CD14-positive monocyte (primary cell): ENCODE measurements at regions not wholly inside any gene's neighbourhood (a gene's known extent, or its start where the extent isn't known, plus 50 kb on each side); places are given as distances from the start of the nearest gene placed in this dataset.

Source experiments
- DNase-seq, 3 donors: peaks; one replicate each; pipeline ENCODE4 v3.0.0-alpha.2; 2011 to 2022
- H2AFZ ChIP-seq: 2 replicates; pipeline ENCODE4 v1.6.0; 2012; ENCODE audit warnings: mild to moderate bottlenecking, low read depth, low read length, inconsistent platforms; ENCODE audit not compliant: insufficient read depth, poor library complexity, severe bottlenecking
- H3K27ac ChIP-seq, 2 donors: 1 replicate in 1 of 2; 2 replicates in 1 of 2; pipeline ENCODE4 v1.5.1; 2012 to 2013; ENCODE audit warnings: low read length in 2 of 2, control low read depth in 1 of 2, inconsistent platforms in 1 of 2, low read depth in 1 of 2, mild to moderate bottlenecking in 1 of 2
- H3K27me3 ChIP-seq, 2 donors: one replicate each; pipeline versions ENCODE4 v1.6.0 to v1.6.1; 2011 to 2013; ENCODE audit warnings: low read length in 2 of 2; ENCODE audit not compliant: control insufficient read depth in 2 of 2, insufficient read depth in 2 of 2
- H3K36me3 ChIP-seq, 2 donors: replicated peaks in 1 of 2; 1 replicate in 1 of 2; 2 replicates in 1 of 2; pipeline versions ENCODE4 v1.5.1 to v1.6.1; 2012 to 2013; ENCODE audit warnings: low read length in 2 of 2, control low read depth in 1 of 2, inconsistent platforms in 1 of 2, mild to moderate bottlenecking in 1 of 2; ENCODE audit not compliant: insufficient read depth in 2 of 2, control insufficient read depth in 1 of 2
- H3K4me1 ChIP-seq, 2 donors: 1 replicate in 1 of 2; 2 replicates in 1 of 2; pipeline versions ENCODE4 v1.5.1 to v1.6.1; 2012 to 2013; ENCODE audit warnings: low read length in 2 of 2, control low read depth in 1 of 2, inconsistent platforms in 1 of 2, mild to moderate bottlenecking in 1 of 2, moderate library complexity in 1 of 2; ENCODE audit not compliant: insufficient read depth in 2 of 2, control insufficient read depth in 1 of 2
- H3K4me2 ChIP-seq: replicated peaks from 2 replicates; pipeline ENCODE3; 2012; ENCODE audit warnings: low read length, moderate library complexity, mild to moderate bottlenecking; ENCODE audit not compliant: poor library complexity, severe bottlenecking; ENCODE audit errors: extremely low read depth
- H3K4me3 ChIP-seq, 3 experiments: fragments of 200-600 bp in 1 of 3; sonication (generic) in 1 of 3; replicated peaks in 1 of 3; 1 replicate in 2 of 3; 2 replicates in 1 of 3; pipeline ENCODE4 v1.5.1; 2011 to 2013; ENCODE audit warnings: low read length in 3 of 3, mild to moderate bottlenecking in 3 of 3, control low read depth in 2 of 3, low read depth in 2 of 3, inconsistent platforms in 1 of 3, moderate library complexity in 1 of 3
- H3K79me2 ChIP-seq: 2 replicates; pipeline ENCODE4 v1.6.0; 2012; ENCODE audit warnings: mild to moderate bottlenecking, control low read depth, inconsistent platforms, low read length, moderate library complexity; ENCODE audit not compliant: insufficient read depth
- H3K9ac ChIP-seq: 2 replicates; pipeline ENCODE4 v1.6.0; 2017; ENCODE audit warnings: low read length, mild to moderate bottlenecking; ENCODE audit not compliant: insufficient read depth, poor library complexity, severe bottlenecking
- H3K9me3 ChIP-seq, 2 donors: replicated peaks in 1 of 2; 1 replicate in 1 of 2; 2 replicates in 1 of 2; pipeline versions ENCODE4 v1.5.1 to v1.6.1; 2012 to 2013; ENCODE audit warnings: low read length in 2 of 2, control low read depth in 1 of 2; ENCODE audit not compliant: control insufficient read depth in 1 of 2, insufficient read depth in 1 of 2
- H4K20me1 ChIP-seq: 2 replicates; pipeline ENCODE4 v1.6.0; 2012; ENCODE audit warnings: mild to moderate bottlenecking, low read length, control low read depth, moderate library complexity; ENCODE audit not compliant: insufficient read depth
- H3K27ac Mint-ChIP-seq, 7 donors: one replicate each; pipeline ENCODE4 v1.8.0; 2020; ENCODE audit warnings: mild to moderate bottlenecking in 7 of 7, mixed read lengths in 7 of 7, moderate library complexity in 6 of 7, inconsistent platforms in 2 of 7
- H3K27me3 Mint-ChIP-seq, 3 donors: one replicate each; pipeline ENCODE4 v1.8.0; 2021 to 2022; ENCODE audit warnings: low read depth in 3 of 3, mild to moderate bottlenecking in 3 of 3, mixed read lengths in 3 of 3, moderate library complexity in 3 of 3, inconsistent platforms in 1 of 3
- H3K36me3 Mint-ChIP-seq, 2 donors: one replicate each; pipeline ENCODE4 v1.8.0; 2020; ENCODE audit warnings: mixed read lengths in 2 of 2, inconsistent platforms in 1 of 2, mild to moderate bottlenecking in 1 of 2
- H3K4me1 Mint-ChIP-seq: one replicate; pipeline ENCODE4 v1.8.0; 2020; ENCODE audit warnings: mild to moderate bottlenecking, mixed read lengths
- H3K4me3 Mint-ChIP-seq, 2 donors: one replicate each; pipeline ENCODE4 v1.8.0; 2020; ENCODE audit warnings: mild to moderate bottlenecking in 2 of 2, mixed read lengths in 2 of 2, moderate library complexity in 1 of 2
- H3K9me3 Mint-ChIP-seq, 7 donors: one replicate each; pipeline ENCODE4 v1.8.0; 2020 to 2022; ENCODE audit warnings: mixed read lengths in 7 of 7, mild to moderate bottlenecking in 6 of 7, moderate library complexity in 6 of 7, inconsistent platforms in 2 of 7
- WGBS: methylation state at CpG from one replicate; pipeline ENCODE4 v1.1.5; 2013; ENCODE audit warnings: missing lambda C conversion rate; ENCODE audit not compliant: insufficient coverage; 5-methylcytosine and 5-hydroxymethylcytosine counted together
- intact Hi-C, 2 donors: fragments of 100-400 bp; cut with micrococcal nuclease; formaldehyde crosslinking; loops; one replicate each; pipeline versions ENCODE4 v1.15.0 to v1.15.1; 2023
- TF ChIP-seq, protein P1 (sequence below): fragments of 200-600 bp; IDR thresholded peaks from one replicate; pipeline ENCODE4 v1.8.0; 2022; ENCODE audit warnings: antibody characterized with exemption, mild to moderate bottlenecking

DNA sequence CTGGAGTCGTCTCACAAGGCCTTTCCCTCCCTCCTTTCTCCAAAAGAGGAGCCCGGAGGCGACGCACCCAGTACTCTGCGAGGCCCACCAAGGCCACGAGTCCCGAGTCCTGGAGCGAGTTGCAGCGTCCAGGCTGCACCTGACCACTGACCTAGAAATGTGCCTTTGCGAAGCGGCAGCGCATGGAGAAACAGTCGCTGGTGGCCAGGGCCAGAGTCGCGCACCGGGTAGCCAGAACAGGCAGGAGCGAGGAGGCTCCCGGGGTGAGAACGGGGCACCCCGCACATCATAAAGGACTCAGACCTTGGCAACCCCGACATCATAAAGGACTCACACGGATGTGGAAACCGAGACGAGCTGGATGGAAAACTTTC lies 318.4 kb downstream of the FAM72C start:
- H3K27me3 ChIP-seq = peaks cover 53 to 76% of the 10 kb centered on the region in 2 donors
- H3K9ac ChIP-seq = no peak overlapping the region

GRCh38 chr1:143652744-143653428 lies 318.9 kb downstream of the FAM72C start:
- DNase-seq = no peak
- Mint-ChIP-seq H3K4me3 (peak overlapping the region in 1 of 2 donors; percentile 86), H3K27me3 (peaks cover 85 to 92% (median 86%) of the 10 kb centered on the region in 3 donors), H3K36me3 (peaks cover 9 to 11% of the 10 kb centered on the region in 2 donors), H3K9me3 (peaks cover 51 to 83% (median 73%) of the 10 kb centered on the region in 7 donors), H3K27ac (no peak overlapping the region), H3K4me1 (no peaks in the 10 kb centered on the region)
- H3K9ac ChIP-seq = no peak overlapping the region
- peaks cover 53 to 78% of the 10 kb centered on the region in 2 donors for H3K27me3 ChIP-seq
- intact Hi-C loops = no loop called here
- H3K79me2 ChIP-seq = no peaks in the 10 kb centered on the region
- peaks cover 38 to 71% of the 10 kb centered on the region in 2 donors for H3K9me3 ChIP-seq
- no peak overlapping the region for H2AFZ ChIP-seq
- H3K4me3 ChIP-seq = no peak overlapping the region
- H3K4me1 ChIP-seq = no peaks in the 10 kb centered on the region
- H3K36me3 ChIP-seq = no peaks in the 10 kb centered on the region
- no peaks in the 10 kb centered on the region for H4K20me1 ChIP-seq
- TF ChIP-seq, protein P1, sequence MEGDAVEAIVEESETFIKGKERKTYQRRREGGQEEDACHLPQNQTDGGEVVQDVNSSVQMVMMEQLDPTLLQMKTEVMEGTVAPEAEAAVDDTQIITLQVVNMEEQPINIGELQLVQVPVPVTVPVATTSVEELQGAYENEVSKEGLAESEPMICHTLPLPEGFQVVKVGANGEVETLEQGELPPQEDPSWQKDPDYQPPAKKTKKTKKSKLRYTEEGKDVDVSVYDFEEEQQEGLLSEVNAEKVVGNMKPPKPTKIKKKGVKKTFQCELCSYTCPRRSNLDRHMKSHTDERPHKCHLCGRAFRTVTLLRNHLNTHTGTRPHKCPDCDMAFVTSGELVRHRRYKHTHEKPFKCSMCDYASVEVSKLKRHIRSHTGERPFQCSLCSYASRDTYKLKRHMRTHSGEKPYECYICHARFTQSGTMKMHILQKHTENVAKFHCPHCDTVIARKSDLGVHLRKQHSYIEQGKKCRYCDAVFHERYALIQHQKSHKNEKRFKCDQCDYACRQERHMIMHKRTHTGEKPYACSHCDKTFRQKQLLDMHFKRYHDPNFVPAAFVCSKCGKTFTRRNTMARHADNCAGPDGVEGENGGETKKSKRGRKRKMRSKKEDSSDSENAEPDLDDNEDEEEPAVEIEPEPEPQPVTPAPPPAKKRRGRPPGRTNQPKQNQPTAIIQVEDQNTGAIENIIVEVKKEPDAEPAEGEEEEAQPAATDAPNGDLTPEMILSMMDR = no peak
- H3K4me2 ChIP-seq = no peak overlapping the region
- H3K27ac ChIP-seq = no peak overlapping the region
- WGBS = 21% methylated on average over 27 of the region's 36 CpGs

More for the DNA sequence above, 318.4 kb downstream of the FAM72C start:
- TF ChIP-seq, protein P1 = no peak
- Histone ChIP-seq H3K9me3 (peaks cover 38 to 71% of the 10 kb centered on the region in 2 donors), H3K27ac (no peak overlapping the region), H2AFZ (no peak overlapping the region), H3K36me3 (no peaks in the 10 kb centered on the region), H4K20me1 (no peaks in the 10 kb centered on the region), H3K4me3 (no peak overlapping the region), H3K79me2 (no peaks in the 10 kb centered on the region), H3K4me2 (no peak overlapping the region), H3K4me1 (no peaks in the 10 kb centered on the region)
- Mint-ChIP-seq H3K36me3 (peaks cover 9 to 11% of the 10 kb centered on the region in 2 donors), H3K27me3 (peaks cover 81 to 93% (median 82%) of the 10 kb centered on the region in 3 donors), H3K4me1 (no peaks in the 10 kb centered on the region), H3K27ac (no peak overlapping the region), H3K4me3 (peak overlapping the region in 1 of 2 donors; percentile 86), H3K9me3 (peaks cover 48 to 80% (median 70%) of the 10 kb centered on the region in 7 donors)
- intact Hi-C loops = no loop called here
- no peak for DNase-seq
- 22% methylated on average over 23 of the region's 24 CpGs for WGBS
